ENCODE measurements at regions not wholly inside any gene's neighbourhood (a gene's known extent, or its start where the extent isn't known, plus 50 kb on each side); places are given as distances from the start of the nearest gene placed in this dataset.

DNA sequence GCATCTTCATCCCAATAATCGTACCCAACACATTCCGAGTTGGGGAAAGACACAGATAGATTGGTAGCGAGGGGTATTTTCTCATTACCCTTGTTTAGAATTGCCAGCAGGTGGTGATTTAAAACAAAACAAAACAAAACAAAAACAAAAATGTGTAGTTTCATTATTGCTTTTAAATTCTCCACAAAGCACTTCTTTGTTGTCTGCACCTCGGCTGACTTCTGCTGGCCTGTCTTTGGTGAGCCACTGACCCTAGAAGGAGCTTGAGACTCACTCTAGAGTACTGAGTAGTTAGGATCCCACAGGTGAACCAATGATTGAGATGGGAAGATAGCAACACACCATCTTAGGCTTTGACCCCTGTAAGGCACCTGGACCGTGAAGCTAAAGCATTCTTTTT lies 105.4 kb upstream of the BET1 start:
- TF ChIP-seq FOXP2 (optimal IDR thresholded peaks at IDR 0.05; ENCODE audit: borderline replicate concordance, extremely low read depth, extremely low read length, insufficient read depth) (no peak), SIN3A (IDR thresholded peaks at IDR 0.05; ENCODE audit: borderline replicate concordance, insufficient read depth, low read length) (no peak), POLR2AphosphoS5 (IDR thresholded peaks at IDR 0.05; ENCODE audit: low read depth, low read length) (no peak), TAF1 (IDR thresholded peaks at IDR 0.05; ENCODE audit: borderline replicate concordance, insufficient read depth, low read length) (no peak)
- TF ChIP-seq, protein P1, sequence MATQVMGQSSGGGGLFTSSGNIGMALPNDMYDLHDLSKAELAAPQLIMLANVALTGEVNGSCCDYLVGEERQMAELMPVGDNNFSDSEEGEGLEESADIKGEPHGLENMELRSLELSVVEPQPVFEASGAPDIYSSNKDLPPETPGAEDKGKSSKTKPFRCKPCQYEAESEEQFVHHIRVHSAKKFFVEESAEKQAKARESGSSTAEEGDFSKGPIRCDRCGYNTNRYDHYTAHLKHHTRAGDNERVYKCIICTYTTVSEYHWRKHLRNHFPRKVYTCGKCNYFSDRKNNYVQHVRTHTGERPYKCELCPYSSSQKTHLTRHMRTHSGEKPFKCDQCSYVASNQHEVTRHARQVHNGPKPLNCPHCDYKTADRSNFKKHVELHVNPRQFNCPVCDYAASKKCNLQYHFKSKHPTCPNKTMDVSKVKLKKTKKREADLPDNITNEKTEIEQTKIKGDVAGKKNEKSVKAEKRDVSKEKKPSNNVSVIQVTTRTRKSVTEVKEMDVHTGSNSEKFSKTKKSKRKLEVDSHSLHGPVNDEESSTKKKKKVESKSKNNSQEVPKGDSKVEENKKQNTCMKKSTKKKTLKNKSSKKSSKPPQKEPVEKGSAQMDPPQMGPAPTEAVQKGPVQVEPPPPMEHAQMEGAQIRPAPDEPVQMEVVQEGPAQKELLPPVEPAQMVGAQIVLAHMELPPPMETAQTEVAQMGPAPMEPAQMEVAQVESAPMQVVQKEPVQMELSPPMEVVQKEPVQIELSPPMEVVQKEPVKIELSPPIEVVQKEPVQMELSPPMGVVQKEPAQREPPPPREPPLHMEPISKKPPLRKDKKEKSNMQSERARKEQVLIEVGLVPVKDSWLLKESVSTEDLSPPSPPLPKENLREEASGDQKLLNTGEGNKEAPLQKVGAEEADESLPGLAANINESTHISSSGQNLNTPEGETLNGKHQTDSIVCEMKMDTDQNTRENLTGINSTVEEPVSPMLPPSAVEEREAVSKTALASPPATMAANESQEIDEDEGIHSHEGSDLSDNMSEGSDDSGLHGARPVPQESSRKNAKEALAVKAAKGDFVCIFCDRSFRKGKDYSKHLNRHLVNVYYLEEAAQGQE (IDR thresholded peaks at IDR 0.05; ENCODE audit: insufficient read depth in 1 of 2, low read depth in 2 of 2, low read length in 2 of 2): no peak

DNA sequence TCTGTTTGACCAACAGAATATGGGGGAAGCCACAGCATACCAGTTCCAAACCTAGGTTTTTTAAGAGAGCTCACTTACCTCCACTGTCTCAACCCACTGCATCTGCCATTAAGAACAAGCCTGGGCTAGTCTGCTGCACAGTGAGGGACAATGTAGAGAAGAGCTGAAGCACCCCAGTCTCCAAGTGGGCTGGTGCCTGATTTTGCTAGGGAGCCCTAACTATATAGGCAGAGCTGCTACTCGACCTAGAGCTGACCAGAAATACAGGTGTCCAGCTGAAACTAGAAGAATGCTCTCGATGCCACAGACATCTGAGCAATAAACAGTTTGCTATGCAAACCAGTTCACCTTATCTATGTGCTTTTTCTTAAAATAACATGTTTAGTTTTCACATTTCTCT lies 106.9 kb upstream of the BET1 start:
- TF ChIP-seq TAF1 (IDR thresholded peaks at IDR 0.05; ENCODE audit: borderline replicate concordance, insufficient read depth, low read length) (no peak), POLR2AphosphoS5 (IDR thresholded peaks at IDR 0.05; ENCODE audit: low read depth, low read length) (no peak), FOXP2 (optimal IDR thresholded peaks at IDR 0.05; ENCODE audit: borderline replicate concordance, extremely low read depth, extremely low read length, insufficient read depth) (no peak), SIN3A (IDR thresholded peaks at IDR 0.05; ENCODE audit: borderline replicate concordance, insufficient read depth, low read length) (no peak)

DNA sequence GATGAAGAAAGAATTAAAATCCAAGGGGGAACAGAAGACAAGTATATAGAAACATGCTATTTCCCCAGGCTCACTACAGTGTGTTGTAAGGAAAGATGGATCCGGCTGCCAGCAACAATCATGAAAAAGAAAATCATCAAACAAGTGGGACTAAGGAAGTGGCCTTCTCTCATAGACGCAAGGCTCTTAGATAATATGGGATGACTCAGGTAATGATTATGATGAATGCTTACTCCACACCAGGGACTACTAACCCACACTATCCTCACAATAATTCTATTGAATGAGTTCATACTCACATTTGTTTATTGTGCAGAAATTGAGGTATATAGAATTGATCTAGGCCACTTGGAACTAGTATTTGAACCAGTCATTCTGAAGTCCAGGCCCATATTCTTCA lies 111.2 kb upstream of the BET1 start:
- TF ChIP-seq FOXP2 (optimal IDR thresholded peaks at IDR 0.05; ENCODE audit: borderline replicate concordance, extremely low read depth, extremely low read length, insufficient read depth) (no peak), TAF1 (IDR thresholded peaks at IDR 0.05; ENCODE audit: borderline replicate concordance, insufficient read depth, low read length) (no peak), SIN3A (IDR thresholded peaks at IDR 0.05; ENCODE audit: borderline replicate concordance, insufficient read depth, low read length) (no peak), POLR2AphosphoS5 (IDR thresholded peaks at IDR 0.05; ENCODE audit: low read depth, low read length) (no peak)
- TF ChIP-seq, protein P1 (IDR thresholded peaks at IDR 0.05; ENCODE audit: insufficient read depth in 1 of 2, low read depth in 2 of 2, low read length in 2 of 2): no peak

DNA sequence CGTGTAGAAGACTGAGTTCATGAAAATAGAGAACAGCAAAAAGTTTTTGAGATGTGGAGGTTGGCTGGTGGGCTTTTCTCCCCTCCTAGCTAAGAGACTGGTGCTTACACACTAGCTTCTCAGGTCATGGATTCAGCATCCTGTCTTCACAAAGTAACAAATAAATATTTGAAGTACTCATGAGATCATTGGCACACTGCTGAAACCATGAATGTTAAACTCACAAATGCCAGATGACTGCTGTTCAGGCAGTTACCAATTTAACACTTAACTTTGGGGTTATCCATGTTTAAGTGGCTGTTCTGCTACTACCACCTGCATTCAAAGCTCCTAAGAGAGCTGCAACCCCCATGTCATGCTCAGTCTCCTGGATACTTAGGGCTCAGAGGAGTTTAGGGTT lies 119.0 kb upstream of the BET1 start:
- TF ChIP-seq POLR2AphosphoS5 (IDR thresholded peaks at IDR 0.05; ENCODE audit: low read depth, low read length) (no peak), SIN3A (IDR thresholded peaks at IDR 0.05; ENCODE audit: borderline replicate concordance, insufficient read depth, low read length) (no peak), TAF1 (IDR thresholded peaks at IDR 0.05; ENCODE audit: borderline replicate concordance, insufficient read depth, low read length) (no peak), FOXP2 (optimal IDR thresholded peaks at IDR 0.05; ENCODE audit: borderline replicate concordance, extremely low read depth, extremely low read length, insufficient read depth) (no peak)
- TF ChIP-seq, protein P1 (IDR thresholded peaks at IDR 0.05; ENCODE audit: insufficient read depth in 1 of 2, low read depth in 2 of 2, low read length in 2 of 2): no peak

DNA sequence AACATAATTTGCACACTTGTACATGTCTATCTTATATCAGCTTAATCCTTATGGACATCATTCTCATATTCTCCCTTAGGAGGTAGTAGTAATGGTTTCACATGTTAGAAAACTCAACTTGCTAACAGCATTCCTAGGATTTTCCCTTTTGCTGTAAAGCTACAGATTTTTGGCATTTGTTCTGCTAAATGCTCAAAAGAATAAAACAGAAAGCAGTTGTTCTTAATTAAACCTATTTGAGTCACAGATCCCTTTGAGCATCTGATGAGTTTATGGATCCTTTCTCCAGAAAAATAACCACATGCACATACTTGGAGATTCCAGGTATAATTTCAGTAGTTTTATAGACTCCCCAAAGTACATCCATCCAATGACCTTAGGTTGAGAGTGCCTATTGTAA lies 122.9 kb upstream of the BET1 start:
- TF ChIP-seq, protein P1 (IDR thresholded peaks at IDR 0.05; ENCODE audit: insufficient read depth in 1 of 2, low read depth in 2 of 2, low read length in 2 of 2): no peak
- TF ChIP-seq FOXP2 (optimal IDR thresholded peaks at IDR 0.05; ENCODE audit: borderline replicate concordance, extremely low read depth, extremely low read length, insufficient read depth) (no peak), POLR2AphosphoS5 (IDR thresholded peaks at IDR 0.05; ENCODE audit: low read depth, low read length) (no peak), TAF1 (IDR thresholded peaks at IDR 0.05; ENCODE audit: borderline replicate concordance, insufficient read depth, low read length) (no peak), SIN3A (IDR thresholded peaks at IDR 0.05; ENCODE audit: borderline replicate concordance, insufficient read depth, low read length) (no peak)

Data from PFSK-1 (cell line).